Esophagus muscularis mucosa (tissue), 3 donors: ENCODE measurements at regions not wholly inside any gene's neighbourhood (a gene's known extent, or its start where the extent isn't known, plus 50 kb on each side); places are given as distances from the start of the nearest gene placed in this dataset.

Experiments used
- CTCF ChIP-seq, 3 experiments: fragments of 200-600 bp in 2 of 3; fragments of 450-650 bp in 1 of 3; sonication (generic) in 2 of 3; IDR thresholded peaks; one replicate each; pipeline ENCODE4 v1.5.1; 2017 to 2019; ENCODE audit warnings: antibody characterized with exemption in 3 of 3, mild to moderate bottlenecking in 2 of 3, moderate library complexity in 1 of 3
- POLR2A ChIP-seq: fragments of 450-650 bp; IDR thresholded peaks from one replicate; pipeline ENCODE4 v1.6.1; 2017; ENCODE audit warnings: antibody characterized with exemption, moderate library complexity, mild to moderate bottlenecking, low read depth

DNA sequence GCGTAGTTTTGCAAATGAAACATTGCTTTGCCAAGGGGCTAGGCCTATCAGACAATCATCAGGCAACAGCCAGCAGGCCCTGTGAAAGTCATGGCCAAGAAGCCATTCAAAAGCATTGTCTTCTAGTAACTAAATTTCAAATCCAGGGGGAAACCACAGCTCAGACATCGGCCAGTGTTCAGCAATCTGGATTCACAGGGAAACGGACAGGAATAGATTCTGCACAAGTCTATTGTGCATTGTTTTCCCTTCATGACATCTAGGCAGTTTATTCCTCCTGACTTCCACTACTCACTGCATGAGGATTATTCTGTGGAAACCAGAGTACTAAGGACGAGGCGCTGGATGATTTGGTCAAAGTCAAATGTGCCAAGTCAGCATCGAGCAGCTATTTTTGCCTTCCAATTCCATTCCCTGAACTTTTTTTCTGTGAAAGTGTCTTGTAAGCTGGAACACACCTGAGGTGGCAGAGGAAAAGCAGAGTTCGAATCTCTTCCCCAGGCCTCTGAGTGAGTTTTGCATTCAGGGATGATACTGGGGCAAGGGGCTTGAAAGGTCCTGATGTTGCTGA lies 75.4 kb downstream of the VCPKMT start:
- TF ChIP-seq CTCF (IDR thresholded peaks at IDR 0.05) = no peak
- no peak for TF ChIP-seq POLR2A
